Hepatocyte (in vitro differentiated cells): ENCODE measurements at regions not wholly inside any gene's neighbourhood (a gene's known extent, or its start where the extent isn't known, plus 50 kb on each side); places are given as distances from the start of the nearest gene placed in this dataset.

ENCODE experiments used
- EZH2 ChIP-seq: fragments of 200-600 bp; sonication (generic); IDR thresholded peaks from 2 replicates; pipeline ENCODE4 v1.6.1; 2016; ENCODE audit warnings: antibody characterized with exemption, mild to moderate bottlenecking, borderline replicate concordance
- TF ChIP-seq, protein P1 (sequence below): fragments of 200-600 bp; sonication (generic); IDR thresholded peaks from 2 replicates; pipeline ENCODE4 v1.5.1; 2016; ENCODE audit warnings: antibody characterized with exemption, mild to moderate bottlenecking; ENCODE audit not compliant: poor library complexity

DNA sequence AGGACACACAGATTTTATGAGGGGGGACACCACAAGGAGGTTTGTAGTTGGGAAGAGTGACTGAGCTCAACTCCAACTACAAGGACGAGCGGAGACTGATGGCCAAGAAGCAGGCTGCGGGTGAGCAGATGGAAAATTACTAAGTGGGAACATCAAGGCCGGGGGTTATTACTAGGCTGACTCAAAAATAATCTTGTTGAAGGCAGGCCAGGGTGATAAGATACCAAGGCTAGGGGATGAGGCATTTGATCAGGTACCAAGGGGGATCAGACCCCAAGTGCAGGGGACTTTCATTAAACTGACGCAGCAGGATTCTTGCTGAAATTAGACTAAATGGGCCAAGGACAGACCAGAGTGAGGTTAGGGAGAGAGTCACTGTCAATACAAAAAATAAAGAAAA lies 119.4 kb upstream of the SORBS2 start:
- TF ChIP-seq, protein P1, sequence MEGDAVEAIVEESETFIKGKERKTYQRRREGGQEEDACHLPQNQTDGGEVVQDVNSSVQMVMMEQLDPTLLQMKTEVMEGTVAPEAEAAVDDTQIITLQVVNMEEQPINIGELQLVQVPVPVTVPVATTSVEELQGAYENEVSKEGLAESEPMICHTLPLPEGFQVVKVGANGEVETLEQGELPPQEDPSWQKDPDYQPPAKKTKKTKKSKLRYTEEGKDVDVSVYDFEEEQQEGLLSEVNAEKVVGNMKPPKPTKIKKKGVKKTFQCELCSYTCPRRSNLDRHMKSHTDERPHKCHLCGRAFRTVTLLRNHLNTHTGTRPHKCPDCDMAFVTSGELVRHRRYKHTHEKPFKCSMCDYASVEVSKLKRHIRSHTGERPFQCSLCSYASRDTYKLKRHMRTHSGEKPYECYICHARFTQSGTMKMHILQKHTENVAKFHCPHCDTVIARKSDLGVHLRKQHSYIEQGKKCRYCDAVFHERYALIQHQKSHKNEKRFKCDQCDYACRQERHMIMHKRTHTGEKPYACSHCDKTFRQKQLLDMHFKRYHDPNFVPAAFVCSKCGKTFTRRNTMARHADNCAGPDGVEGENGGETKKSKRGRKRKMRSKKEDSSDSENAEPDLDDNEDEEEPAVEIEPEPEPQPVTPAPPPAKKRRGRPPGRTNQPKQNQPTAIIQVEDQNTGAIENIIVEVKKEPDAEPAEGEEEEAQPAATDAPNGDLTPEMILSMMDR = no peak
- TF ChIP-seq EZH2 = no peak
